GM12878 (cell line): ENCODE measurements at regions not wholly inside any gene's neighbourhood (a gene's known extent, or its start where the extent isn't known, plus 50 kb on each side); places are given as distances from the start of the nearest gene placed in this dataset.

Source experiments
- CREB1 ChIP-seq: IDR thresholded peaks from 2 replicates; pipeline ENCODE4 v1.6.1; 2012; ENCODE audit warnings: low read depth, mild to moderate bottlenecking, inconsistent platforms
- EP300 ChIP-seq, 2 experiments: fragments of 150-350 bp in 1 of 2; IDR thresholded peaks; 2 replicates each; pipeline ENCODE4 v1.6.1; 2011 to 2012; ENCODE audit warnings: low read depth in 2 of 2, low read length in 2 of 2, borderline replicate concordance in 1 of 2, improper control_type of control experiment in 1 of 2, inconsistent platforms in 1 of 2; ENCODE audit not compliant: control insufficient read depth in 1 of 2
- KDM1A ChIP-seq: fragments of 200-600 bp; sonication (generic); IDR thresholded peaks from 2 replicates; pipeline ENCODE4 v1.6.1; 2016; ENCODE audit warnings: borderline replicate concordance
- MYC ChIP-seq: IDR thresholded peaks from 2 replicates; pipeline ENCODE4 v1.6.1; 2011; ENCODE audit warnings: mild to moderate bottlenecking, low read length, moderate library complexity, inconsistent platforms; ENCODE audit not compliant: insufficient read depth, insufficient replicate concordance, insufficient read length, severe bottlenecking
- SMARCA5 ChIP-seq: fragments of 450-650 bp; IDR thresholded peaks from 2 replicates; pipeline ENCODE4 v1.6.1; 2017; ENCODE audit warnings: mild to moderate bottlenecking
- SREBF2 ChIP-seq: IDR thresholded peaks from 2 replicates; pipeline ENCODE4 v1.6.1; 2012; ENCODE audit warnings: mild to moderate bottlenecking, low read length
- ZBTB40 ChIP-seq: fragments of 450-650 bp; IDR thresholded peaks from 2 replicates; pipeline ENCODE4 v1.6.1; 2016; ENCODE audit warnings: mild to moderate bottlenecking, moderate library complexity, borderline replicate concordance
- ZNF384 ChIP-seq: IDR thresholded peaks from 2 replicates; pipeline ENCODE4 v1.6.1; 2012; ENCODE audit warnings: low read depth, mild to moderate bottlenecking, low read length, improper control_type of control experiment, borderline replicate concordance
- TF ChIP-seq, protein P1 (sequence below): IDR thresholded peaks from 2 replicates; pipeline ENCODE4 v1.6.1; 2011; ENCODE audit warnings: low read depth, low read length, improper control_type of control experiment, borderline replicate concordance

DNA sequence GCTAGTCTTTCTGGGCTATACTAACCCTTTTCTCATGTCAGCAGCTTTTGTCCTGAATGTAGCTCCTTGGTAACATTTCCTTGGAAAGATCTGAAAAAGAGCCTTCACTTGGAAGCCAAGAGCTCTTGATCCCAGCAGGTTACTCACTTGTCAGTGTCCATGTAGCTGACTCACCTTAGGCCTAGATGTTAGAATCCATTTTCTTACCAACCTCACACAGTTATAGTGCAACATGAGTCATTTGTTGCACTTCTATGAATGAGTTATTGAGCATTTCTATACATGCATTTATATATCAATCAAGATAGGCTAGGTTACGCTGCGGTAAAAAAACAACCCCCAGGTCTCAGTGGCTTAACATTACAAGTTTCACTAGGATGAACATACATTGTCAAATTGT is 106.8 kb upstream of the SLC7A14 start (continued):
- TF ChIP-seq KDM1A (no peak), ZBTB40 (no peak), EP300 (IDR thresholded peaks at IDR 0.05; ENCODE audit: borderline replicate concordance in 1 of 2, control insufficient read depth in 1 of 2, low read depth in 2 of 2, low read length in 2 of 2) (no peak), MYC (no peak), CREB1 (no peak), SMARCA5 (no peak), SREBF2 (no peak), ZNF384 (no peak)
- TF ChIP-seq, protein P1, sequence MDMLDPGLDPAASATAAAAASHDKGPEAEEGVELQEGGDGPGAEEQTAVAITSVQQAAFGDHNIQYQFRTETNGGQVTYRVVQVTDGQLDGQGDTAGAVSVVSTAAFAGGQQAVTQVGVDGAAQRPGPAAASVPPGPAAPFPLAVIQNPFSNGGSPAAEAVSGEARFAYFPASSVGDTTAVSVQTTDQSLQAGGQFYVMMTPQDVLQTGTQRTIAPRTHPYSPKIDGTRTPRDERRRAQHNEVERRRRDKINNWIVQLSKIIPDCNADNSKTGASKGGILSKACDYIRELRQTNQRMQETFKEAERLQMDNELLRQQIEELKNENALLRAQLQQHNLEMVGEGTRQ: no peak
